SJCRH30 (cell line): ENCODE measurements at regions not wholly inside any gene's neighbourhood (a gene's known extent, or its start where the extent isn't known, plus 50 kb on each side); places are given as distances from the start of the nearest gene placed in this dataset.
A peak's percentile ranks its signal among the peaks of the same experiment; 100 is the strongest.

Experiments
- DNase-seq, 2 experiments: peaks; one replicate each; pipeline ENCODE4 v3.0.0-alpha.2; 2015 to 2020
- H3K27ac ChIP-seq: fragments of 250-450 bp; sonication (Bioruptor Pico); 2 replicates; pipeline ENCODE4 v1.5.1; 2020; ENCODE audit warnings: mild to moderate bottlenecking, moderate library complexity
- H3K27me3 ChIP-seq: fragments of 250-450 bp; sonication (Bioruptor Pico); 2 replicates; pipeline ENCODE4 v1.5.1; 2020; ENCODE audit warnings: mild to moderate bottlenecking, moderate library complexity
- H3K36me3 ChIP-seq: fragments of 250-450 bp; sonication (Bioruptor Pico); 2 replicates; pipeline ENCODE4 v1.5.1; 2020; ENCODE audit warnings: mild to moderate bottlenecking, moderate library complexity
- H3K4me1 ChIP-seq: fragments of 250-450 bp; sonication (Bioruptor Pico); 2 replicates; pipeline ENCODE4 v1.5.1; 2020; ENCODE audit warnings: mild to moderate bottlenecking, moderate library complexity
- H3K4me3 ChIP-seq: fragments of 250-450 bp; sonication (Bioruptor Pico); 2 replicates; pipeline ENCODE4 v1.5.1; 2020; ENCODE audit warnings: mild to moderate bottlenecking, moderate library complexity
- H3K9me3 ChIP-seq: fragments of 250-450 bp; sonication (Bioruptor Pico); replicated peaks from 2 replicates; pipeline ENCODE4 v1.5.1; 2020; ENCODE audit warnings: mild to moderate bottlenecking, moderate library complexity

GRCh38 chr5:130712324-130712723, 452.7 kb downstream of the HINT1 start:
- no peak overlapping the region for H3K4me3 ChIP-seq
- no peak for DNase-seq
- H3K4me1 ChIP-seq, result no peaks in the 10 kb centered on the region
- H3K27ac ChIP-seq, result no peak overlapping the region
- no peaks in the 10 kb centered on the region for H3K36me3 ChIP-seq
- no peaks in the 10 kb centered on the region for H3K27me3 ChIP-seq
- no peaks in the 10 kb centered on the region; the same call in 1 of the 2 replicates for H3K9me3 ChIP-seq

- Histone ChIP-seq H3K36me3 (no peaks in the 10 kb centered on the region), H3K27me3 (no peaks in the 10 kb centered on the region), H3K9me3 (no peaks in the 10 kb centered on the region), H3K27ac (no peak overlapping the region), H3K4me1 (no peaks in the 10 kb centered on the region), H3K4me3 (no peak overlapping the region)
- DNase-seq, result no peak
These were observed 454.5 kb downstream of the HINT1 start for GRCh38 chr5:130710596-130710995.

GRCh38 chr5:130708754-130709153, 456.3 kb downstream of the HINT1 start:
- H3K27ac ChIP-seq, result no peak overlapping the region
- no peak for DNase-seq

GRCh38 chr5:130706696-130707095, 458.4 kb downstream of the HINT1 start:
- no peak for DNase-seq
- H3K9me3 ChIP-seq, result no peaks in the 10 kb centered on the region

More at GRCh38 chr5:130708754-130709153, 456.3 kb downstream of the HINT1 start:
- H3K36me3 ChIP-seq, result no peaks in the 10 kb centered on the region
- no peak overlapping the region for H3K4me3 ChIP-seq
- H3K9me3 ChIP-seq, result no peaks in the 10 kb centered on the region
- H3K27me3 ChIP-seq, result no peaks in the 10 kb centered on the region
- no peaks in the 10 kb centered on the region for H3K4me1 ChIP-seq

GRCh38 chr5:130705368-130705767, 459.7 kb downstream of the HINT1 start:
- H3K36me3 ChIP-seq, result no peaks in the 10 kb centered on the region
- no peaks in the 10 kb centered on the region for H3K4me1 ChIP-seq
- no peak overlapping the region for H3K4me3 ChIP-seq

More at GRCh38 chr5:130706696-130707095, 458.4 kb downstream of the HINT1 start:
- H3K27ac ChIP-seq, result no peak overlapping the region
- no peaks in the 10 kb centered on the region for H3K27me3 ChIP-seq
- H3K36me3 ChIP-seq, result no peaks in the 10 kb centered on the region
- H3K4me3 ChIP-seq, result no peak overlapping the region
- H3K4me1 ChIP-seq, result no peaks in the 10 kb centered on the region

GRCh38 chr5:130693509-130693908, 471.5 kb downstream of the HINT1 start:
- no peaks in the 10 kb centered on the region; the same call in 1 of the 2 replicates for H3K4me1 ChIP-seq
- DNase-seq, result no peak
- no peaks in the 10 kb centered on the region for H3K9me3 ChIP-seq
- no peak overlapping the region for H3K4me3 ChIP-seq
- H3K36me3 ChIP-seq, result no peaks in the 10 kb centered on the region
- no peak overlapping the region for H3K27ac ChIP-seq
- 0 out of 2 replicates have a peak, but pooled peaks cover under 1% of the 10 kb centered on the region for H3K27me3 ChIP-seq

More at GRCh38 chr5:130705368-130705767, 459.7 kb downstream of the HINT1 start:
- Histone ChIP-seq H3K27me3 (no peaks in the 10 kb centered on the region), H3K9me3 (no peaks in the 10 kb centered on the region), H3K27ac (no peak overlapping the region)
- no peak for DNase-seq

- Histone ChIP-seq H3K9me3 (no peaks in the 10 kb centered on the region), H3K4me3 (no peak overlapping the region), H3K36me3 (no peaks in the 10 kb centered on the region), H3K27ac (no peak overlapping the region), H3K27me3 (0 out of 2 replicates have a peak, but pooled peaks cover 5% of the 10 kb centered on the region), H3K4me1 (no peaks in the 10 kb centered on the region; the same call in 1 of the 2 replicates)
- peak in 1 of 2 experiments; percentile 21 for DNase-seq
These were observed 472.3 kb downstream of the HINT1 start for GRCh38 chr5:130692770-130693169.

GRCh38 chr5:130689831-130690230, 475.2 kb downstream of the HINT1 start:
- DNase-seq, result no peak
- Histone ChIP-seq H3K4me3 (no peak overlapping the region), H3K27me3 (0 out of 2 replicates have a peak, but pooled peaks cover 5% of the 10 kb centered on the region), H3K9me3 (no peaks in the 10 kb centered on the region), H3K27ac (no peak overlapping the region), H3K36me3 (no peaks in the 10 kb centered on the region), H3K4me1 (no peaks in the 10 kb centered on the region; the same call in 1 of the 2 replicates)

- Histone ChIP-seq H3K4me1 (no peaks in the 10 kb centered on the region), H3K36me3 (no peaks in the 10 kb centered on the region), H3K4me3 (no peak overlapping the region), H3K27me3 (0 out of 2 replicates have a peak, but pooled peaks cover 5% of the 10 kb centered on the region), H3K9me3 (no peaks in the 10 kb centered on the region), H3K27ac (no peak overlapping the region)
- DNase-seq, result no peak
These were observed 477.8 kb downstream of the HINT1 start for GRCh38 chr5:130687085-130687733.

- Histone ChIP-seq H3K4me3 (no peak overlapping the region), H3K27ac (no peak overlapping the region), H3K36me3 (no peaks in the 10 kb centered on the region), H3K27me3 (peaks cover 5% of the 10 kb centered on the region; the same call in 1 of the 2 replicates), H3K4me1 (no peaks in the 10 kb centered on the region), H3K9me3 (no peaks in the 10 kb centered on the region)
- DNase-seq, result no peak
These were observed 486.4 kb downstream of the HINT1 start for GRCh38 chr5:130678637-130679036.

GRCh38 chr5:130666462-130666861, 498.6 kb downstream of the HINT1 start:
- H3K4me3 ChIP-seq, result no peak overlapping the region
- DNase-seq, result no peak
- no peaks in the 10 kb centered on the region for H3K4me1 ChIP-seq
- H3K27ac ChIP-seq, result no peak overlapping the region
- no peaks in the 10 kb centered on the region for H3K27me3 ChIP-seq
- no peaks in the 10 kb centered on the region for H3K36me3 ChIP-seq
- no peaks in the 10 kb centered on the region for H3K9me3 ChIP-seq

GRCh38 chr5:130652176-130652575, 512.9 kb downstream of the HINT1 start:
- Histone ChIP-seq H3K4me3 (no peak overlapping the region), H3K9me3 (no peaks in the 10 kb centered on the region), H3K36me3 (no peaks in the 10 kb centered on the region), H3K27ac (no peak overlapping the region), H3K27me3 (no peaks in the 10 kb centered on the region), H3K4me1 (no peaks in the 10 kb centered on the region)
- no peak for DNase-seq

GRCh38 chr5:130651440-130651839, 513.6 kb downstream of the HINT1 start:
- Histone ChIP-seq H3K4me1 (no peaks in the 10 kb centered on the region), H3K36me3 (no peaks in the 10 kb centered on the region), H3K4me3 (no peak overlapping the region), H3K27ac (no peak overlapping the region), H3K9me3 (no peaks in the 10 kb centered on the region), H3K27me3 (no peaks in the 10 kb centered on the region)
- no peak for DNase-seq

- H3K4me3 ChIP-seq, result no peak overlapping the region
- no peaks in the 10 kb centered on the region for H3K36me3 ChIP-seq
- no peak overlapping the region for H3K27ac ChIP-seq
- no peaks in the 10 kb centered on the region for H3K9me3 ChIP-seq
- no peak for DNase-seq
- no peaks in the 10 kb centered on the region for H3K4me1 ChIP-seq
- H3K27me3 ChIP-seq, result no peaks in the 10 kb centered on the region
These were observed 521.7 kb downstream of the HINT1 start for GRCh38 chr5:130643321-130643720.

GRCh38 chr5:130642461-130642860, 522.6 kb downstream of the HINT1 start:
- H3K27me3 ChIP-seq, result no peaks in the 10 kb centered on the region
- no peak overlapping the region for H3K27ac ChIP-seq
- H3K4me1 ChIP-seq, result no peaks in the 10 kb centered on the region
- no peaks in the 10 kb centered on the region for H3K9me3 ChIP-seq
- no peak overlapping the region for H3K4me3 ChIP-seq
- no peaks in the 10 kb centered on the region for H3K36me3 ChIP-seq
- DNase-seq, result no peak

GRCh38 chr5:130627145-130627544, 537.9 kb downstream of the HINT1 start:
- Histone ChIP-seq H3K27ac (no peak overlapping the region), H3K4me1 (no peaks in the 10 kb centered on the region), H3K4me3 (no peak overlapping the region), H3K27me3 (no peaks in the 10 kb centered on the region), H3K36me3 (no peaks in the 10 kb centered on the region), H3K9me3 (no peaks in the 10 kb centered on the region)
- no peak for DNase-seq
